Liver (tissue), 8 donors: ENCODE measurements at regions not wholly inside any gene's neighbourhood (a gene's known extent, or its start where the extent isn't known, plus 50 kb on each side); places are given as distances from the start of the nearest gene placed in this dataset.

Experiments
- DNase-seq: peaks from one replicate; pipeline ENCODE4 v3.0.0-alpha.2; 2017; ENCODE audit warnings: low spot score
- H3K27ac ChIP-seq, 2 donors: one replicate each; pipeline ENCODE4 v1.7.0; 2013; ENCODE audit warnings: inconsistent platforms in 2 of 2, low read length in 2 of 2, control low read depth in 1 of 2, low read depth in 1 of 2, mild to moderate bottlenecking in 1 of 2
- H3K27me3 ChIP-seq, 4 donors: one replicate each; pipeline versions ENCODE4 v1.6.1 to v1.7.0; 2013; ENCODE audit warnings: low read length in 3 of 4, inconsistent platforms in 1 of 4, mild to moderate bottlenecking in 1 of 4, moderate library complexity in 1 of 4; ENCODE audit not compliant: control insufficient read depth in 4 of 4, insufficient read depth in 4 of 4
- H3K36me3 ChIP-seq, 4 donors: one replicate each; pipeline versions ENCODE4 v1.6.1 to v1.7.0; 2013; ENCODE audit warnings: low read length in 3 of 4, mild to moderate bottlenecking in 3 of 4, low read depth in 1 of 4, moderate library complexity in 1 of 4; ENCODE audit not compliant: control insufficient read depth in 4 of 4, insufficient read depth in 3 of 4
- H3K4me1 ChIP-seq, 4 donors: one replicate each; pipeline versions ENCODE4 v1.6.1 to v1.7.0; 2013; ENCODE audit warnings: low read length in 3 of 4, mild to moderate bottlenecking in 3 of 4, moderate library complexity in 1 of 4; ENCODE audit not compliant: control insufficient read depth in 4 of 4, insufficient read depth in 4 of 4
- H3K4me3 ChIP-seq, 3 donors: one replicate each; pipeline versions ENCODE4 v1.6.1 to v1.7.0; 2013; ENCODE audit warnings: low read length in 3 of 3, control low read depth in 1 of 3, low read depth in 1 of 3, mild to moderate bottlenecking in 1 of 3
- H3K9ac ChIP-seq, 2 donors: one replicate each; pipeline ENCODE4 v1.7.0; 2013; ENCODE audit warnings: low read length in 2 of 2, mild to moderate bottlenecking in 2 of 2, moderate library complexity in 2 of 2, control low read depth in 1 of 2, low read depth in 1 of 2
- H3K9me3 ChIP-seq, 4 donors: one replicate each; pipeline versions ENCODE4 v1.6.1 to v1.7.0; 2013; ENCODE audit warnings: low read length in 3 of 4; ENCODE audit not compliant: control insufficient read depth in 4 of 4
- ATF3 ChIP-seq: IDR thresholded peaks from 2 replicates; pipeline ENCODE4 v1.6.1; 2016; ENCODE audit warnings: antibody characterized with exemption
- EGR1 ChIP-seq, 2 donors: IDR thresholded peaks; 2 replicates each; pipeline ENCODE4 v1.6.1; 2016 to 2018; ENCODE audit warnings: antibody characterized with exemption in 2 of 2, low read depth in 2 of 2
- FOXA1 ChIP-seq: IDR thresholded peaks from 2 replicates; pipeline ENCODE4 v1.6.1; 2016; ENCODE audit warnings: antibody characterized with exemption
- FOXA2 ChIP-seq: IDR thresholded peaks from 2 replicates; pipeline ENCODE4 v1.6.1; 2016; ENCODE audit warnings: antibody characterized with exemption
- HNF4A ChIP-seq, 2 donors: conservative IDR thresholded peaks; 2 replicates each; pipeline ENCODE4 v1.6.1; 2016; ENCODE audit warnings: antibody characterized with exemption in 2 of 2, mild to moderate bottlenecking in 2 of 2
- MAX ChIP-seq: IDR thresholded peaks from 2 replicates; pipeline ENCODE4 v1.6.1; 2016; ENCODE audit warnings: antibody characterized with exemption
- NR2F2 ChIP-seq: IDR thresholded peaks from 2 replicates; pipeline ENCODE4 v1.6.1; 2016; ENCODE audit warnings: antibody characterized with exemption
- RAD21 ChIP-seq, 2 donors: IDR thresholded peaks; 2 replicates each; pipeline ENCODE4 v1.6.1; 2016; ENCODE audit warnings: antibody characterized with exemption in 2 of 2, mild to moderate bottlenecking in 2 of 2
- RXRA ChIP-seq, 2 donors: IDR thresholded peaks; 2 replicates each; pipeline ENCODE4 v1.6.1; 2017 to 2018; ENCODE audit warnings: antibody characterized with exemption in 2 of 2, mild to moderate bottlenecking in 1 of 2
- TAF1 ChIP-seq: conservative IDR thresholded peaks from 2 replicates; pipeline ENCODE4 v1.6.1; 2016; ENCODE audit warnings: antibody characterized with exemption, mild to moderate bottlenecking
- ZBTB33 ChIP-seq: IDR thresholded peaks from 2 replicates; pipeline ENCODE4 v1.6.1; 2016; ENCODE audit warnings: antibody characterized with exemption
- WGBS: extraction: QIAGEN DNeasy Blood & Tissue Kit; methylation state at CpG from one replicate; pipeline ENCODE4 v1.1.7; 2013; 5-methylcytosine and 5-hydroxymethylcytosine counted together
- TF ChIP-seq, protein P1 (sequence below): fragments of 150-350 bp; IDR thresholded peaks from 2 replicates; pipeline ENCODE4 v1.5.1; 2017; ENCODE audit warnings: improper control_type of control experiment, low read depth, low read length; ENCODE audit not compliant: missing input control
- TF ChIP-seq, protein P2 (sequence below): IDR thresholded peaks from 2 replicates; pipeline ENCODE4 v1.6.1; 2016; ENCODE audit warnings: antibody characterized with exemption, mild to moderate bottlenecking
- donor health status: healthy.
- donor health status: healthy.
- donor health status: healthy.
- donor health status: healthy.
- donor health status: healthy.

DNA sequence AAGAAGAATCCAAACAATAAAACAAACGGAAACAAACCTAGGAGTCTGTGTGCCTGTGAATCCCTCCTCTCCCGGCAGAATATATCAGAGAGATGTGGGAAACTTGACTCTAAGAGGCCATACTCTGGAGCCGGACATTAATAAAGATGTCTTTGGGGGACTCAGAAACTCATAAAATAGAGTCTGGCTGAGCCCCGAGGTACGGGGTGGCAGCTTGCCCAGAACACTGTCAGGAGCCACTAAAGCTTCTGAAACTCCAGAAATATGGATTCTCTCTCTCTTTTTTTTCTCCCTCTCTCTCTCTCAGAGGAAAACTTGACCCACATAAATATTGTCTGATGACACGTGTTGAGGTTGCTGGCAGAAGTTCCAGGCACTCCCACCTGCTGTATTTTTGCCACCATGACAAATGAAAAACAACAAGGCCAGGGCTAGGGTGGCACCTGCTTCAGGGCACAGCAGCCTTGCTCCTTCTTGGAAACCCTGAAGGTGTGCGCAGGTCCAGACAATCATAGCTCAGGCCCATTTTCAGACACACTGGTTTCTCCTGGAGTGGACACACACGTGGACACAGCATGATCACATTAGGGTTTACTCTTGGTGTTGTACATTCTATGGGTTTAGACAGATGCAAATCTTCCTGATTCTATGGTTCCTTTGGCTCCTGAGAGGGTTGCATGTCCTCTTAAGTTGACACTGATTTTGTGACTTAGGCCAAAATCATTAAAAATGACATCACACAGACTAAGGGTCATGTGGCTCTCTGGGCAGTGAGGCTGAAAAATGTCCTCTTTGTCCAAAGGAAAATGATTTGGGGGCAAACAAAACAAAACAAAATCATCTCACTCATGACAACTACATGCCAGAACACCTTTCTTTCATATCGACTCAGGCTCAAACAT lies 282.6 kb upstream of the IRX3 start:
- Histone ChIP-seq H3K27me3 (no peaks in the 10 kb centered on the region), H3K9me3 (no peaks in the 10 kb centered on the region), H3K27ac (no peak overlapping the region), H3K36me3 (no peaks in the 10 kb centered on the region), H3K4me1 (peaks cover 0 to 9% (median 1%) of the 10 kb centered on the region in 4 donors), H3K9ac (no peak overlapping the region), H3K4me3 (no peak overlapping the region)
- no peak for TF ChIP-seq ATF3
- no peak for TF ChIP-seq FOXA2
- TF ChIP-seq, protein P1, sequence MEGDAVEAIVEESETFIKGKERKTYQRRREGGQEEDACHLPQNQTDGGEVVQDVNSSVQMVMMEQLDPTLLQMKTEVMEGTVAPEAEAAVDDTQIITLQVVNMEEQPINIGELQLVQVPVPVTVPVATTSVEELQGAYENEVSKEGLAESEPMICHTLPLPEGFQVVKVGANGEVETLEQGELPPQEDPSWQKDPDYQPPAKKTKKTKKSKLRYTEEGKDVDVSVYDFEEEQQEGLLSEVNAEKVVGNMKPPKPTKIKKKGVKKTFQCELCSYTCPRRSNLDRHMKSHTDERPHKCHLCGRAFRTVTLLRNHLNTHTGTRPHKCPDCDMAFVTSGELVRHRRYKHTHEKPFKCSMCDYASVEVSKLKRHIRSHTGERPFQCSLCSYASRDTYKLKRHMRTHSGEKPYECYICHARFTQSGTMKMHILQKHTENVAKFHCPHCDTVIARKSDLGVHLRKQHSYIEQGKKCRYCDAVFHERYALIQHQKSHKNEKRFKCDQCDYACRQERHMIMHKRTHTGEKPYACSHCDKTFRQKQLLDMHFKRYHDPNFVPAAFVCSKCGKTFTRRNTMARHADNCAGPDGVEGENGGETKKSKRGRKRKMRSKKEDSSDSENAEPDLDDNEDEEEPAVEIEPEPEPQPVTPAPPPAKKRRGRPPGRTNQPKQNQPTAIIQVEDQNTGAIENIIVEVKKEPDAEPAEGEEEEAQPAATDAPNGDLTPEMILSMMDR: no peak
- TF ChIP-seq, protein P2, sequence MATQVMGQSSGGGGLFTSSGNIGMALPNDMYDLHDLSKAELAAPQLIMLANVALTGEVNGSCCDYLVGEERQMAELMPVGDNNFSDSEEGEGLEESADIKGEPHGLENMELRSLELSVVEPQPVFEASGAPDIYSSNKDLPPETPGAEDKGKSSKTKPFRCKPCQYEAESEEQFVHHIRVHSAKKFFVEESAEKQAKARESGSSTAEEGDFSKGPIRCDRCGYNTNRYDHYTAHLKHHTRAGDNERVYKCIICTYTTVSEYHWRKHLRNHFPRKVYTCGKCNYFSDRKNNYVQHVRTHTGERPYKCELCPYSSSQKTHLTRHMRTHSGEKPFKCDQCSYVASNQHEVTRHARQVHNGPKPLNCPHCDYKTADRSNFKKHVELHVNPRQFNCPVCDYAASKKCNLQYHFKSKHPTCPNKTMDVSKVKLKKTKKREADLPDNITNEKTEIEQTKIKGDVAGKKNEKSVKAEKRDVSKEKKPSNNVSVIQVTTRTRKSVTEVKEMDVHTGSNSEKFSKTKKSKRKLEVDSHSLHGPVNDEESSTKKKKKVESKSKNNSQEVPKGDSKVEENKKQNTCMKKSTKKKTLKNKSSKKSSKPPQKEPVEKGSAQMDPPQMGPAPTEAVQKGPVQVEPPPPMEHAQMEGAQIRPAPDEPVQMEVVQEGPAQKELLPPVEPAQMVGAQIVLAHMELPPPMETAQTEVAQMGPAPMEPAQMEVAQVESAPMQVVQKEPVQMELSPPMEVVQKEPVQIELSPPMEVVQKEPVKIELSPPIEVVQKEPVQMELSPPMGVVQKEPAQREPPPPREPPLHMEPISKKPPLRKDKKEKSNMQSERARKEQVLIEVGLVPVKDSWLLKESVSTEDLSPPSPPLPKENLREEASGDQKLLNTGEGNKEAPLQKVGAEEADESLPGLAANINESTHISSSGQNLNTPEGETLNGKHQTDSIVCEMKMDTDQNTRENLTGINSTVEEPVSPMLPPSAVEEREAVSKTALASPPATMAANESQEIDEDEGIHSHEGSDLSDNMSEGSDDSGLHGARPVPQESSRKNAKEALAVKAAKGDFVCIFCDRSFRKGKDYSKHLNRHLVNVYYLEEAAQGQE: no peak
- TF ChIP-seq MAX: no peak
- no peak for TF ChIP-seq NR2F2
- TF ChIP-seq FOXA1: no peak
- TF ChIP-seq RAD21 (IDR thresholded peaks at IDR 0.05): no peak
- no peak for TF ChIP-seq RXRA (IDR thresholded peaks at IDR 0.05)
- TF ChIP-seq TAF1: no peak
- no peak for TF ChIP-seq HNF4A (conservative IDR thresholded peaks at IDR 0.05)
- TF ChIP-seq EGR1 (IDR thresholded peaks at IDR 0.05; ENCODE audit: low read depth in 2 of 2): no peak
- WGBS: 68% methylated on average over 9 of the region's 9 CpGs
- no peak for DNase-seq

DNA sequence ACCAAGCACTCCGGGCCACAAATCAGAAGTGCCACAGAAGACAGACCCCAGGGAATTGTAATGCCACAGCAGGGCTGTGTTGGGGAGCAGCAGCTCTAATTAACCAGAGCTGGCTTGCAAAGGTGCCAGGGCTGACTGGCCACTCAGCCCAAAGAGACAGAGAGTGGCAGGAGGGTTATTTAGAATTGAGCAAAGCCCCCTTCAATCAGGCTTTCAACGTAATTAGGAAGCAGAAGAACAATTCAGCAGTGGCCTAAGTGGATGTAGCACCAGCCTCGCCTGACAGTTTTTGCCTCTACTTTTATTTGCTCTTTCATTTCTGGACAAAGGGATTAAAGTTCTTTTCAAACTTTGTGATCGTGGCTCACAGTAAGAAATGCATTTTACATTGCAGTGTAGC lies 278.3 kb upstream of the IRX3 start:
- Histone ChIP-seq H3K9me3 (no peaks in the 10 kb centered on the region), H3K4me3 (no peak overlapping the region), H3K27ac (no peak overlapping the region), H3K27me3 (no peaks in the 10 kb centered on the region), H3K9ac (no peak overlapping the region), H3K36me3 (no peaks in the 10 kb centered on the region), H3K4me1 (peaks cover 0 to 9% (median 1%) of the 10 kb centered on the region in 4 donors)
- 83% methylated on average over 4 of the region's 4 CpGs for whole genome bisulfite sequencing
- no peak for TF ChIP-seq ZBTB33
- DNase-seq: no peak
